ENCODE measurements at regions not wholly inside any gene's neighbourhood (a gene's known extent, or its start where the extent isn't known, plus 50 kb on each side); places are given as distances from the start of the nearest gene placed in this dataset.
A peak's percentile ranks its signal among the peaks of the same experiment; 100 is the strongest.
"Not testable (repeated sequence)": the region's sequence is repeated elsewhere in the genome, so short reads cannot be mapped to it uniquely, and the experiment has no call there.

- no peak for DNase-seq (ENCODE audit: low read depth in 4 of 4, low spot score in 3 of 4)
Observed at GRCh38 chr6:164344801-164345291, 930.3 kb downstream of the QKI start.

GRCh38 chr6:164339442-164339841, 924.9 kb downstream of the QKI start:
- DNase-seq (ENCODE audit: low read depth in 4 of 4, low spot score in 3 of 4) = not testable (repeated sequence)

DNA sequence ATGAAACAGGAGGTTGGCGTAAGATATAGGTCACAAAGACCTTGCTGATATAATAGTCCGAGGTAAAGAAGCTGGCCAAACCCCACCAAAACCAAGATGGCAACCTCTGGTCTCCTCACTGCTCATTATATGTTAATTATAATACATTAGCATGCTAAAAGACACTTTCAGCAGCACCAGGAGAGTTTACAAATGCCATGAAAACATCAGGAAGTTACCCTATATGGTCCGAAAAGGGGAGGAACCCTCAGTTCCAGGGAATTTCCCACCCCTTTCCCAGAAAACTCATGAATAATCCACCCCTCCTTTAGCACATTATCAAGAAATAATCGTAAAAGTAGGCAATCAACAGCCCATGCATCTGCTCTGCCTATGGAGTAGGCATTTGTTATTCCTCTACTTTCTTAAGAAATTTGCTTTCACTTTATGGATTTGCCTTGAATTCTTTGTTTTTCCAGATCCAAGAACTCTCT, 923.4 kb downstream of the QKI start:
- DNase-seq (ENCODE audit: low read depth in 4 of 4, low spot score in 3 of 4) = no peak

DNA sequence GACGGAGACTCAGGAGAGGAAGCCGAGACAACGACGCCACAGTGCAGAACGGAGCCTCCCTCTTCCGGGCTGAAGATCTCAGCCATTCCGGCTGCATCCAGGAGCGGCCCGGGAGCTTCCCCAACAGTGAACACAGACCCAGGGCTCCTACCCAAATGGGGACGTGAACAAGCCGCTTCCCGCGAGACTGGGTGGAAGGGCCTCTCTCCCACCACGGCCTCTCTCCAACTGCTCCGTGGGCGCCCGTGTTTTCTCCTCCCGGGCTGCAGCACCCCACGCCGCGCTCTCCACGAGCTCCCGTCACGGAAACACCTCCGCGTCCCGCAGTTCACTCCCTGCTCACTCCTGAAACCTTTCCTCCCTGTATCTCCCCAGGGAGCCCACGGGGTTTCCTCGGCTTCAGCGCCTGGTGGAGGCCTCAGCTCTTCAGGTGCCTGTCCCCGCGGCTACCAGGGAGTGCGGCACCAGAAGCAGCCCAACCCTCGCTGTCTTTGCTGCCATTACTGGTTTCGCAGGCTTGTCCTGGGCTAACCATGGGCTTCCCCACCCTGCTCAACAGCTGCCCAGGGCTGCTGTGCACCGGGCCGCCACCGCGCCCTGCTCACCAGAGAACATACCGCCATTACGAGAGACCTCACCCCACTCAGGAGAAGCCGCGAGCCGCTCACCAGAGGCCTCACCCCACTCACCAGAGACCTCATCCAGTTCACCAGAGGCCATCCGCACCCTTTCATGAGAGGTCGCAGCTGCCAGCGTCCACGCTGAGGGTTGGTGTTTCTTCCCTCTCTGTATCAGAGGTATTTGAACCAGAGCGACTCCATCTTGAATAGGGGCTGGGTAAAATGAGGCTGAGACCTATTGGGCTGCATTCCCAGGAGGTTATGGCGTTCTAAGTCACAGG, 922.8 kb downstream of the QKI start:
- no peak for DNase-seq (ENCODE audit: low read depth in 4 of 4, low spot score in 3 of 4)

- DNase-seq (ENCODE audit: low read depth in 4 of 4, low spot score in 3 of 4) = no peak
Observed at GRCh38 chr6:164336455-164336854, 921.9 kb downstream of the QKI start.

GRCh38 chr6:164331026-164331425, 916.5 kb downstream of the QKI start:
- DNase-seq (ENCODE audit: low read depth in 4 of 4, low spot score in 3 of 4) = no peak

DNA sequence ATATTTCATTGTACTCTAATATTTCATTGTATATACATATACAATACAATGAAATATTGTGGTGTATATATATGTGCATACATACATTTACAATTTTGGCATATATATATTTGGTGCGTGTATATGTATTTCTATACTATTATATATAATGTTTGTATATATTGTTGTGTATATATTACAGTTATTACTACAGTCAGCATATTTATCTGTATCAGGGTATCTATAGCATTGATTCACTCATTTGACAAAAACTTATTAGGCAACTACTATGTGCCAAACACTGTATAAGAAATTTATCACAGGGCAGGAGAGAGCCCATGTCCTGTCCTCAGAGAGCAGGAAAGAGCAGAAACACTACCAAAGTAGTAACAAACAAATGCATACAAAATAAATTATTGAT, 910.6 kb downstream of the QKI start:
- DNase-seq (ENCODE audit: low read depth in 4 of 4, low spot score in 3 of 4) = no peak

GRCh38 chr6:164322533-164322932, 908.0 kb downstream of the QKI start:
- no peak for DNase-seq (ENCODE audit: low read depth in 4 of 4, low spot score in 3 of 4)

- peak in 1 of 4 donors; percentile 29 for DNase-seq (ENCODE audit: low read depth in 4 of 4, low spot score in 3 of 4)
Observed at GRCh38 chr6:164321297-164321696, 906.8 kb downstream of the QKI start.

- DNase-seq (ENCODE audit: low read depth in 4 of 4, low spot score in 3 of 4) = no peak
Observed at GRCh38 chr6:164315376-164315775, 900.9 kb downstream of the QKI start.

- no peak for DNase-seq (ENCODE audit: low read depth in 4 of 4, low spot score in 3 of 4)
Observed at GRCh38 chr6:164308339-164308738, 893.8 kb downstream of the QKI start.

DNA sequence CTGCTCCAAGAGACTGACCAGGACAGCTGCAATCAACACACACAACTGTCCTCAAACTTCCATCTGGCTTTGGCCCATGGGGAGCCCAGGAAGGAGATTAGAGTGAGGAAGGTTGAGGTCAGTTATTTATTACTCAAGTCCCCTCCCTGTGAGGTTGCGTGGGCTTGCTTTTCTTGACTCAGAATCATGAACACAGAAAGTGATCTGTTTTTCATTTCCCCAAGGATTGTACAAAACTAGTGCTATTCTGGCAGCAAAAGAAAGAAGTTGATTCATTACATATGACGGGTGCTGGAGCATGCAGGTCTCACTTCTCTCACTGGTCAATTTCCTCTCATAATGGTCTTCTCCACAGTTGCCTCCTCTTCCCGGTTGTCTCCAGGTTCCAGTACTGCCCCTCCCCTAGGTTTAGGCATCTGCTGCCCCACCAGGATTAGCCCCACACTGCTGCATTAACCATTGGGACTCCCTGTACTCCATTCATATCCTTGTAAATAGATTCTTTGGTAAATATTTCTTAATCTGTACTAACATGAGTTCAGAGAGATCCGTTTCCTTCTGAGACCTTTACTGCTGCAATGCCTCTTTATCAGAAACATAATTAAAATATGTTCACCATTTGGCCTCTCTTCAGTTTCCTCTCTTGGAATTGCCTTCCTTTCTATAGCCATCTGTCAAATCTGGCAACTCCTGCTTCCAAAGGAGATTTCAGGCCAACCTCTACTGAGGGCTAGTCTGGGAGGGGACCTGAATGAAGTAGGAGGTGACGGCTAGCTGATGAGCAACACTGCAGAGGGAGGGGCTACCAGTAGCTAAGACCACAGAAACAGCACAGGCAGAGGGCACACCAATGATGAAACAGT, 888.8 kb downstream of the QKI start:
- peak in 1 of 4 donors; percentile 2 for DNase-seq (ENCODE audit: low read depth in 4 of 4, low spot score in 3 of 4)

- no peak for DNase-seq (ENCODE audit: low read depth in 4 of 4, low spot score in 3 of 4)
Observed at GRCh38 chr6:164296411-164296810, 881.9 kb downstream of the QKI start.

- no peak for DNase-seq (ENCODE audit: low read depth in 4 of 4, low spot score in 3 of 4)
Observed at GRCh38 chr6:164294047-164294784, 879.7 kb downstream of the QKI start.

GRCh38 chr6:164291224-164291623, 876.7 kb downstream of the QKI start:
- no peak for DNase-seq (ENCODE audit: low read depth in 4 of 4, low spot score in 3 of 4)

GRCh38 chr6:164290101-164290500, 875.6 kb downstream of the QKI start:
- DNase-seq (ENCODE audit: low read depth in 4 of 4, low spot score in 3 of 4) = no peak

GRCh38 chr6:164286011-164286410, 871.5 kb downstream of the QKI start:
- DNase-seq (ENCODE audit: low read depth in 4 of 4, low spot score in 3 of 4) = no peak

DNA sequence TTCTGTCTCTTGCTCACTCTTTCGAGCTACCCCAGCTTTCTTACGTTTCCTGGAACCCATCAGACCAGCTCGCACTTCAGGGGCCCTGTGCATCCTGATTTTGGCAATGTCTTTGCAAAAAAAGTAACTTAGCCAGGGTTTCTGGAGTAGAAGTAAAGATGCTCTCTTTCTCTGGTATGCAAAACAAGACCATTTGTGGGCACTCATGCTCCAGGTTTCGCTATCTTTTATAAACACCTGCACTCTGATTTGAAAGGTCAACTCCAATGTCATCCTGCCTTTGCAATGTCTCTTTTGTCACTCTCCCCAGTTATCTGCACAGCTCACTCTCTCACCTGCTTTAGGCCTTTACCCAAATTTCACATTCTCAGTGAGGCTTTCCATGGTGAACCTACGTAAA, 869.1 kb downstream of the QKI start:
- DNase-seq (ENCODE audit: low read depth in 4 of 4, low spot score in 3 of 4) = no peak

- no peak for DNase-seq (ENCODE audit: low read depth in 4 of 4, low spot score in 3 of 4)
Observed at GRCh38 chr6:164276211-164276610, 861.7 kb downstream of the QKI start.

DNA sequence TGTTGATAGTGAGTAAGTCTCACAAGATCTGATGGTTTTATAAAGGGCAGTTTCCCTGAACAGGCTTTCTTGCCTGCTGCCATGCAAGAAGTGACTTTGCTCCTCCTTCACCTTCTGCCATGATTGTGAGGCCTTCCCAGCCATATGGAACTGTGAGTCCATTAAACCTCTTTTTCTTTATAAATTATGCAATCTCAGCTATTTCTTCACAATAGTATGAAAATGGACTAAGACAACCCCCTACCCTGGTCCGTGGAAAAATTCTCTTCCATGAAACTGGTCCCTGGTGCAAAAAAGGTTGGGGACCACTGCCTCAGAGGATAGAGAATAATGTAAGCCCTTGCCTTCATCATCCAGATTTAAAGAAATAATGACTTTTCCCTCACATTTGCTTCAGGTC, 861.3 kb downstream of the QKI start:
- no peak for DNase-seq (ENCODE audit: low read depth in 4 of 4, low spot score in 3 of 4)

DNA sequence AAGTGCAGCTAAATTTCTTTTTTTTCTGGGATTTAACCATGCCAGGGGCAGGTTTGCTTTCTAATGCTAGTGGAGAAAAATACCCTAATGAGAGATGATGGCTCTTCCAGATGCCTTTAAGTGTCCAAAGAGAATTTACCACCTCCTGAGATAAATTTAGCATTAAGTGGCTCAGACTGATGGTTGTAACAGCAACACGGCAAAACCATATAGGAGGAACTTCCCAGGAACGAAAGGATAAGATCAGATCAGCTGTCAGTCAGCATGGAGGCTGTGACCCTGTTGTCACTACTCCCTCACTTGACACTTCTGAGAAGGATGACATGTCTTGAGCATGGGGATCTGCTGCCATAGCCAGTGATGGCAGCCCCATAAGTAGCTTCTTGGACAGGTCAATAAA, 860.0 kb downstream of the QKI start:
- no peak for DNase-seq (ENCODE audit: low read depth in 4 of 4, low spot score in 3 of 4)
